Stimulated activated CD4-positive, alpha-beta T cell treated with anti-CD3 and anti-CD28 coated beads, TNF-alpha, amount 100 ng/mL, for 48 hours (primary cell): ENCODE measurements at regions not wholly inside any gene's neighbourhood (a gene's known extent, or its start where the extent isn't known, plus 50 kb on each side); places are given as distances from the start of the nearest gene placed in this dataset.

Experiments used
- DNase-seq, 3 donors: peaks; one replicate each; pipeline ENCODE4 v3.0.0-alpha.2; 2020; ENCODE audit warnings: low read depth in 3 of 3

DNA sequence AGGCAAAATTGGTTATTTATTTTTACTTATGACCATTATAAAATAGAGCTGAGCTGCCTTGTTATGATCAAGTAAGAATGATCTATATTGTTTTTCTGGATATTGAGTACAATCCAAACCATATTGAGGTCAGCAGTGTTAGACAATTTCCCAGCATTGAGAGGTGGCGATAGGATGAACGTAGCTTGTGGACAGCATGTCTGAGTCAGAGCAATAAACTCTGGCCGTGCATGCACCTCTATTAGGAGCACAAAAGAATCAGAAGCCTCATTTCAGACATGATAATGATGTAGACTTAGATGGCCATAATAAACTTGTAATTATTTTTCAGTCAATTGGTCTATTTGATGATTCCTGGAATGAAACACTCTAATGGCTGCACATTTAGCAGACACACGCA, 491.6 kb downstream of the RIT2 start:
- no peak for DNase-seq

DNA sequence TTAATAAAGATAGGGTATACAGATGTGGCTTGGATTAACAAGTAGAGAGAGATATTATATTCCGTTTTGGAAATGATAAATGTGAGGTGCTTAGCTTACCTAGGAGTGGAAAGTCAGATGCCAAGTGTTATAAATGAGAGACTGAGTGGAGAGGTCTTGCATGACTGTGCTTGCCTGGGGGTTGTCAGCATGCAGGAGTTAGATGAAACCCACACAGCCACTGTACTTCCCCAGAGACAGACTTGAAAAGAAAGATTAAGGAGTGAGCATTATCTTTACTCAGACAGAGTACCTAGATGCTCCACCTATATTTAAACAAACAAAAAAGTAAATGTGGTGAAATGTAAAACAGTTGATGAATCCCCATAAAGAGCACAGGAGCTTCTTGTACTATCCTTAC, 482.7 kb downstream of the RIT2 start:
- no peak for DNase-seq

GRCh38 chr18:42635378-42636048, 480.0 kb downstream of the RIT2 start:
- DNase-seq, result no peak

DNA sequence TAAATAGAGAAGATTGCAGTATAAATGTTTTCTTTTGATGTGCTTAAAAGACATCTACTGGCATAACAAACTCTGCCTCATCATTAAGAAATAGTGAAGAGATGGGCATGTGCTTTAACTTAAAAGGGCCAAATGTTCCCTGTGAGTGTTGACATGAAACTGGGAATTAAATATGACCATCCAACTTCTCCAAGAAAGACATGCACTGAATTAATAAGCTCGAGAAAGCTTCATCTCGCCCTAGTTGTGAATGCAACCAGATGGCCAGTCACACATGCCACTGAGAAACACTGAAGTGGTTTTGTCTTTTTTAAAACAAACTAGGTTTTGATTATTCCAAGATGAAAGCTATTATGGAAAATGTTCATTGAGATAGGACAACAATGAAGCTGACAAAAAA, 479.2 kb downstream of the RIT2 start:
- DNase-seq, result no peak

- DNase-seq, result no peak
These were observed 475.3 kb downstream of the RIT2 start for GRCh38 chr18:42640160-42640559.

DNA sequence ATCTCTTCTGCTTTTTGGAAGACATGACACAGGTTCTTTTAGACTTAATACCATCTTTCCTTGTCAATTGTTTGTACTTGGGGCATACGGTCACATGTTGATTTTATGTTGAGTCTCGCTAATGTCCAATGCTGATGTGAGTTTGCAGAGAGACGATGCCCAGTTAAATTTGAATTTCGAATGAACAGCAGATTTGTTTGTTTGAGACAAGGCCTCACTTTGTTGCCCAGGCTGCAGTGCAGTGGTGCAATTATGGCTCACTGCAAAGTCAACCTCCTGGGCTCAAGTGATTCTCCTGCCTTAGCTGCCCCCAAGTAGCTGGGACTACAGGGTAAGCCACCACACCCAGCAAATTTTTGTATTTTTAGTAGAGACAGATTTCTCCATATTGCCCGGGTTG, 473.5 kb downstream of the RIT2 start:
- DNase-seq, result no peak

DNA sequence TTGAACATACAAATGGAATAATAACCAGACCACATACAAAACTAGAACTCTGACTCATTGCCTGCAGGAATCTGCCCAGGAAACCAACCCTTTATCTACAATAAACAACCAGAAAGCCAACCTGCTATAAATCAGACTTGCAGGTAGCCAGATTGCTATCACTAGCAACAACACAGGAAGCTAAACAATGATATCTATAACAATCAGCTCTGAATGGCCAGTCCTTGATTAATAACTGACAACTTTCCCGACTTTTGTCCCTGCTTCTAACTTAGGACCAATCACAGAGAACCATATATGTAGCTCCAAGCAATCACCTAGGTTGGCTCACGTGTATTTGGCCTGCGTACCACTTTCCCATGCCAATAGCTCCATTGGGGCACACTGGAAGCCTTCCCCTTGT, 470.8 kb downstream of the RIT2 start:
- no peak for DNase-seq

DNA sequence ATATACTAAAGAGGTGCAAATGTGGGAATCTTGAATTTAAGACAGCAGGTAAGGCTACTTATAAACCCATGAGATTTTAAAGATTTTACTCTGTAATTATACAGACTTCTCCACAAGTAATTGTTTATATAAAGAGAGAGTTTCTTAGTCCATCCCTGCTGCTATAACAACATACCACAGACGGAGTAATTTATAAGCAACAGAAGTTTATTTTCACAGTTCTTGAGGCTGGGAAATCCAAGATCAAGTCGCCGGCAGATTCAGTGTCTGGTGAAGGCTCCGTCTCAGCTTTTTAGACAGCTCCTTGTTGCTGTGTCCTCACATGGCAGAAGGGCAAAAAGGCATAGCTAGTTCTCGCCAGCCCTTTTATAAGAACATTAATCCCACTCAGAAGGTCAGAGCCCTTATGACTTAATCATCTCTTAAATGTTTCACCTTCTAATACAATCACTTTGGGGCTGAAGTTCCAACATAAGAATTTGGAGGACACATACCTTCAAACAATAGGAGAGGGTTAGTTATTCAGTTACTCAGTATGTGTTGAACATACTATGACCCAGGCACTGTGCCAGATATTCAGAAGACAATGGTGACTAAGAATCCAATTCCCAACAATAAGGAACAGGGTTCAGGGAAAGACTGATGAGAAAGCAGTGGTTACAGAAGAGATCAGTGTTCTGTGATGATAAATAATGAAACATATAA, 466.0 kb downstream of the RIT2 start:
- DNase-seq, result no peak

GRCh38 chr18:42654556-42654955, 460.9 kb downstream of the RIT2 start:
- no peak for DNase-seq

- DNase-seq, result no peak
These were observed 457.9 kb downstream of the RIT2 start for GRCh38 chr18:42657551-42657950.

- DNase-seq, result no peak
These were observed 457.3 kb downstream of the RIT2 start for GRCh38 chr18:42658171-42658570.

GRCh38 chr18:42659187-42659586, 456.3 kb downstream of the RIT2 start:
- DNase-seq, result no peak

- no peak for DNase-seq
These were observed 444.6 kb downstream of the RIT2 start for GRCh38 chr18:42670860-42671259.

GRCh38 chr18:42675810-42676209, 439.7 kb downstream of the RIT2 start:
- DNase-seq, result no peak

DNA sequence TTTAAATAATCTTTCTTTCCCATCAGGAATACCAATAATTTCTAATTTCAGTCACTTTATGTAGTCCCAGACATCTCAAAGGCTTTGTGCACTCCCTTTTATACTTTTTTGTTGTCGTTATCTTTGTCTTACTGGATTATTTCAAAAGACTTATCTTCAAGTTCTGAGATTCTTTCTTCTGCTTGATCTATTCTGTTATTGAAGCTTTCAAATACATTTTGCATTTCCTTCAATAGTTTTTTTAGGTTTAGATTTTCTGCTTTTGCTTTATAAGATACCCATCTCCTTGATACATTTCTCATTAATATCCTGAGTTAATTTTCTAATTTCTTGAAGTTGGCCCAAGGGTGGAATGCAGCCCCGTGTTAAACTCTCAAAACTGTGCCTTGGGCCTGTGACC, 432.4 kb downstream of the RIT2 start:
- no peak for DNase-seq

DNA sequence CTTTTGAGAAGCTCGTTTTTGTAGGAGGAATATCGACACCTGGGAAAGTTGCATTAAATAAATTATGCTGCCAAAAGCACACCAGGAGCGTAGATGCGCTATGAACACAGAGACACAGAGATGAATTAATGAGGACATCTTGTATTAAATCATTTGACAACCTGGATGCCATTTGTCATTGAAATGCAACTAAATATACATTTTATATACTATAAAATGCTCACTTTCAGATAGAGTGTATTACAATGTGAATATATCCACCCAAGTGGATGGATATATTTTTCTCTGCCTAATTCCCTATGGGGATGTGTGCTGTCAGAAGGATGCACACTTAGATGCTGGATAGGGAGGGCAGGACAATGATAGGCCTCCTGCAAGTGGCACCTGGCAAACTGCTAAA, 426.2 kb downstream of the RIT2 start:
- no peak for DNase-seq
